GM11168 (cell line): ENCODE measurements at regions not wholly inside any gene's neighbourhood (a gene's known extent, or its start where the extent isn't known, plus 50 kb on each side); places are given as distances from the start of the nearest gene placed in this dataset.
"Not testable (repeated sequence)": the region's sequence is repeated elsewhere in the genome, so short reads cannot be mapped to it uniquely, and the experiment has no call there.

Experiments
- in situ Hi-C: fragments of 300-500 bp; cut with MboI; formaldehyde crosslinking; loops from one replicate; pipeline ENCODE4 v1.12.0; 2022; ENCODE audit warnings: low sequenced_read_pairs; ENCODE audit not compliant: unreplicated experiment

GRCh38 chr20:47944682-47945081 lies 159.4 kb upstream of the SULF2 start:
- in situ Hi-C loops, result no loop called here

- in situ Hi-C loops, result no loop called here
These were observed 156.6 kb upstream of the SULF2 start for GRCh38 chr20:47941869-47942268.

- in situ Hi-C loops, result no loop called here
These were observed 155.0 kb upstream of the SULF2 start for GRCh38 chr20:47940101-47940813.

- in situ Hi-C loops, result no loop called here
These were observed 151.3 kb upstream of the SULF2 start for GRCh38 chr20:47936612-47937011.

- in situ Hi-C loops, result no loop called here
These were observed 149.5 kb upstream of the SULF2 start for GRCh38 chr20:47934761-47935160.

- in situ Hi-C loops, result no loop called here
These were observed 146.2 kb upstream of the SULF2 start for GRCh38 chr20:47931443-47931842.

- in situ Hi-C loops, result no loop called here
These were observed 145.7 kb upstream of the SULF2 start for GRCh38 chr20:47931002-47931401.

GRCh38 chr20:47929368-47930115 lies 144.3 kb upstream of the SULF2 start:
- in situ Hi-C loops, result no loop called here

- in situ Hi-C loops, result no loop called here
These were observed 142.7 kb upstream of the SULF2 start for GRCh38 chr20:47927944-47928343.

- in situ Hi-C loops, result no loop called here
These were observed 142.1 kb upstream of the SULF2 start for GRCh38 chr20:47927385-47927851.

GRCh38 chr20:47926731-47927130 lies 141.4 kb upstream of the SULF2 start:
- in situ Hi-C loops, result no loop called here

- in situ Hi-C loops, result no loop called here
These were observed 140.3 kb upstream of the SULF2 start for GRCh38 chr20:47925593-47925992.

- in situ Hi-C loops, result no loop called here
These were observed 137.0 kb upstream of the SULF2 start for GRCh38 chr20:47922269-47922668.

GRCh38 chr20:47921829-47922228 lies 136.5 kb upstream of the SULF2 start:
- in situ Hi-C loops, result not testable (repeated sequence)

GRCh38 chr20:47921408-47921807 lies 136.1 kb upstream of the SULF2 start:
- in situ Hi-C loops, result no loop called here

GRCh38 chr20:47917549-47918070 lies 132.3 kb upstream of the SULF2 start:
- in situ Hi-C loops, result no loop called here

GRCh38 chr20:47915495-47915894 lies 130.2 kb upstream of the SULF2 start:
- in situ Hi-C loops, result no loop called here

GRCh38 chr20:47914792-47915191 lies 129.5 kb upstream of the SULF2 start:
- in situ Hi-C loops, result no loop called here

GRCh38 chr20:47912786-47913501 lies 127.7 kb upstream of the SULF2 start:
- in situ Hi-C loops, result not testable (repeated sequence)

GRCh38 chr20:47912165-47912564 lies 126.9 kb upstream of the SULF2 start:
- in situ Hi-C loops, result not testable (repeated sequence)
